Fibroblast of villous mesenchyme (primary cell): ENCODE measurements at regions not wholly inside any gene's neighbourhood (a gene's known extent, or its start where the extent isn't known, plus 50 kb on each side); places are given as distances from the start of the nearest gene placed in this dataset.
"Not testable (repeated sequence)": the region's sequence is repeated elsewhere in the genome, so short reads cannot be mapped to it uniquely, and the experiment has no call there.

ENCODE experiments used
- DNase-seq: peaks from one replicate; pipeline ENCODE4 v3.0.0-alpha.2; 2010; ENCODE audit warnings: low read depth
- H3K4me3 ChIP-seq: 2 replicates; pipeline ENCODE4 v1.5.1; 2011; ENCODE audit warnings: low read depth, mild to moderate bottlenecking, low read length
- CTCF ChIP-seq: IDR thresholded peaks from 2 replicates; pipeline ENCODE4 v1.5.1; 2012; ENCODE audit warnings: low read depth, mild to moderate bottlenecking, low read length; ENCODE audit not compliant: insufficient read depth

- H3K4me3 ChIP-seq, result no peak overlapping the region
- TF ChIP-seq CTCF, result no peak
- DNase-seq, result no peak
These were observed 620.5 kb downstream of the DOK5 start for GRCh38 chr20:55095745-55096400.

- no peak for DNase-seq
- no peak for TF ChIP-seq CTCF
- no peak overlapping the region for H3K4me3 ChIP-seq
These were observed 619.0 kb downstream of the DOK5 start for GRCh38 chr20:55094353-55094861.

- no peak for DNase-seq
- H3K4me3 ChIP-seq, result no peak overlapping the region
- no peak for TF ChIP-seq CTCF
These were observed 614.9 kb downstream of the DOK5 start for GRCh38 chr20:55090286-55090685.

GRCh38 chr20:55086421-55086820 lies 611.0 kb downstream of the DOK5 start:
- no peak overlapping the region for H3K4me3 ChIP-seq
- no peak for DNase-seq
- no peak for TF ChIP-seq CTCF

GRCh38 chr20:55079917-55080316 lies 604.5 kb downstream of the DOK5 start:
- TF ChIP-seq CTCF, result no peak
- no peak overlapping the region for H3K4me3 ChIP-seq
- DNase-seq, result no peak

GRCh38 chr20:55074266-55074840 lies 599.0 kb downstream of the DOK5 start:
- not testable (repeated sequence) for DNase-seq, H3K4me3 ChIP-seq

- H3K4me3 ChIP-seq, result no peak overlapping the region
- no peak for TF ChIP-seq CTCF
- no peak for DNase-seq
These were observed 594.6 kb downstream of the DOK5 start for GRCh38 chr20:55070001-55070400.
